ENCODE measurements at regions not wholly inside any gene's neighbourhood (a gene's known extent, or its start where the extent isn't known, plus 50 kb on each side); places are given as distances from the start of the nearest gene placed in this dataset.

DNA sequence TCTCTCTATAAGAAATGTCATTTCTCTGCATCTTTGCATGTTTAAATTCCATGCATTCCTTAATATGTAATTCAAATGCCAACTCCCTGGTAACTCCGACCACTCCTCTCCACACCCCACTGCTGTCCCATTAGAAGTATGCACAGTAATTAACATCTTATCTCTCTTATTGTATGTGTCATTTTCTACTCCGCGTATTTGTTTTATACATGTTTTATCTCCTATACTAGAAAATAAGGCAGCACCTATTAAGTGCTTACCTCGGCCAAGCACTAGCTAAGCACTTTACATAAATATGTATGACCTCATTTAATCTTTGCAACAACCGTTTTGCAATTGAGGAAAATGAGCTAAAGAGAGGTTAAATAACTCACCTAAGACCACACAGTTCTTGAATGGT lies 469.8 kb downstream of the BCAT1 start:
- CTCF ChIA-PET, result no interaction called here
- Mint-ChIP-seq H3K27me3 (ENCODE audit: unreplicated experiment) (no peaks in the 10 kb centered on the region), H3K36me3 (ENCODE audit: insufficient read depth, unreplicated experiment) (no peaks in the 10 kb centered on the region), H3K4me3 (ENCODE audit: low read depth, unreplicated experiment) (no peak overlapping the region), H3K4me1 (ENCODE audit: low read depth, unreplicated experiment) (peaks cover 12% of the 10 kb centered on the region), H3K9me3 (ENCODE audit: low read depth, unreplicated experiment) (no peaks in the 10 kb centered on the region), H3K27ac (ENCODE audit: unreplicated experiment) (no peak overlapping the region)
- no TSS peak for BruUV-seq (replicated peaks)
- DNase-seq, result no peak
- intact Hi-C loops (cut with micrococcal nuclease; ENCODE audit: unreplicated experiment), result no loop called here
- TF ChIP-seq, protein P1, sequence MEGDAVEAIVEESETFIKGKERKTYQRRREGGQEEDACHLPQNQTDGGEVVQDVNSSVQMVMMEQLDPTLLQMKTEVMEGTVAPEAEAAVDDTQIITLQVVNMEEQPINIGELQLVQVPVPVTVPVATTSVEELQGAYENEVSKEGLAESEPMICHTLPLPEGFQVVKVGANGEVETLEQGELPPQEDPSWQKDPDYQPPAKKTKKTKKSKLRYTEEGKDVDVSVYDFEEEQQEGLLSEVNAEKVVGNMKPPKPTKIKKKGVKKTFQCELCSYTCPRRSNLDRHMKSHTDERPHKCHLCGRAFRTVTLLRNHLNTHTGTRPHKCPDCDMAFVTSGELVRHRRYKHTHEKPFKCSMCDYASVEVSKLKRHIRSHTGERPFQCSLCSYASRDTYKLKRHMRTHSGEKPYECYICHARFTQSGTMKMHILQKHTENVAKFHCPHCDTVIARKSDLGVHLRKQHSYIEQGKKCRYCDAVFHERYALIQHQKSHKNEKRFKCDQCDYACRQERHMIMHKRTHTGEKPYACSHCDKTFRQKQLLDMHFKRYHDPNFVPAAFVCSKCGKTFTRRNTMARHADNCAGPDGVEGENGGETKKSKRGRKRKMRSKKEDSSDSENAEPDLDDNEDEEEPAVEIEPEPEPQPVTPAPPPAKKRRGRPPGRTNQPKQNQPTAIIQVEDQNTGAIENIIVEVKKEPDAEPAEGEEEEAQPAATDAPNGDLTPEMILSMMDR (IDR thresholded peaks at IDR 0.05; ENCODE audit: unreplicated experiment), result no peak

DNA sequence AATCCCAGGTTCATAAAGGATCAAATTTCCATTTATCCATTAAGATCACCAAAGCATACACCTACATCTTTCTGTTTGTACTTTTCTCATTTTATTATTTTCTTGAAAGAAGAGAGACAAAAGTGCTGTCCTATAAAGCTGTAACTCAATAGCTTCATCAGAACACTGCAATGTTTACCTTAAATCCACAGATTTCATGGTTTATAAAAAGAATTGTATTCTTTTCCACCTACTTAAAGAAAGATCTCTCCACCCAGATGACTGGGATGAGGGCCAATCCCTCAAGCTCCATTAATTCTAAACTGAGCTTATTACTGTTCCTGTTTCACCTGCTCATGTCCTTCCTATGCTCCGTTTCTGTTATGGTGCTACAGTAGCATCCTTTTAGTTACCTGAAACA lies 470.6 kb downstream of the BCAT1 start:
- BruUV-seq (replicated peaks), result no TSS peak
- Mint-ChIP-seq H3K27me3 (ENCODE audit: unreplicated experiment) (no peaks in the 10 kb centered on the region), H3K4me1 (ENCODE audit: low read depth, unreplicated experiment) (peaks cover 12% of the 10 kb centered on the region), H3K36me3 (ENCODE audit: insufficient read depth, unreplicated experiment) (no peaks in the 10 kb centered on the region), H3K27ac (ENCODE audit: unreplicated experiment) (no peak overlapping the region), H3K4me3 (ENCODE audit: low read depth, unreplicated experiment) (no peak overlapping the region), H3K9me3 (ENCODE audit: low read depth, unreplicated experiment) (no peaks in the 10 kb centered on the region)
- TF ChIP-seq, protein P1 (IDR thresholded peaks at IDR 0.05; ENCODE audit: unreplicated experiment), result no peak
- CTCF ChIA-PET, result no interaction called here
- DNase-seq, result no peak
- intact Hi-C loops (cut with micrococcal nuclease; ENCODE audit: unreplicated experiment), result no loop called here

DNA sequence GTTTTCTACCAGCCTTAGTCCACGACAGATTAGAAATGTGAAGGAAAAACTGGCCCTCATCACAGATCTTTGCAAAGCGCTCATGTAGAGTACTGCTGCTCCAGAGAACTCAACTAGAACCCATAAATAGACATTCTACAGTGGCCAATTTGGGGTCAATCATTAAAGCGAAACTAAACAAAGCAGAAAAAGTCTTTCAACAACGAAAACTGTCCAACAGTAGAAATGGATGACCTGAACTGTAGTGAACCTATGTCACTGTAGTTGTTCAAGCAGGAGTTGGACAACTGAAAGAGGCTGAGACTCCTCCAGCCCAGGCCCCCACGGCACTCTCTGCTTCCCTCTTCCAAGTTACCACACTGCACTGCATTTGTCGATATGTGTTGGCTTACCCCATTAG lies 472.6 kb downstream of the BCAT1 start:
- CTCF ChIA-PET, result no interaction called here
- TF ChIP-seq, protein P1 (IDR thresholded peaks at IDR 0.05; ENCODE audit: unreplicated experiment), result no peak
- no TSS peak for BruUV-seq (replicated peaks)
- H3K4me3 Mint-ChIP-seq (ENCODE audit: low read depth, unreplicated experiment), result no peak overlapping the region
- no peak overlapping the region for H3K27ac Mint-ChIP-seq (ENCODE audit: unreplicated experiment)
- no peaks in the 10 kb centered on the region for H3K36me3 Mint-ChIP-seq (ENCODE audit: insufficient read depth, unreplicated experiment)
- no peaks in the 10 kb centered on the region for H3K27me3 Mint-ChIP-seq (ENCODE audit: unreplicated experiment)
- intact Hi-C loops (cut with micrococcal nuclease; ENCODE audit: unreplicated experiment), result no loop called here
- H3K4me1 Mint-ChIP-seq (ENCODE audit: low read depth, unreplicated experiment), result peaks cover 12% of the 10 kb centered on the region
- no peak for DNase-seq
- no peaks in the 10 kb centered on the region for H3K9me3 Mint-ChIP-seq (ENCODE audit: low read depth, unreplicated experiment)

DNA sequence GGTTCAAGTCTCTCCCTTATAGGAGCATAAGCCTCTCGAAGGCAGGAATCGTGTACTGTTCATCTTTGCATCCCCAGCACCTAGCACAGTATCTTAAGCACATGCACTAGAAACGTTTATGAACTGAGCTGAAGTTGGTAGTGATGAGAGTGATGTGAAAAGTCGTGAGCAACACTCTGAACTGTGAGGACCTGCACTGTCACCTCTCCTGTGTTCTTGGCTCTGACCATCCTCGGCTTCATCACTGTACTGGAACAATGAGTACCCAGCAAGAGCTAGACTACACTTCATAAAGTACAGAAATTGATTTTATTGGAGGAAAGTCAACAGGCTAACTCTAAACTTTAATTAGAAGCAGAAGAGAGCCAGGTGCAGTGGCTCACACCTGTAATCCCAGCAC lies 473.6 kb downstream of the BCAT1 start:
- H3K36me3 Mint-ChIP-seq (ENCODE audit: insufficient read depth, unreplicated experiment), result no peaks in the 10 kb centered on the region
- TF ChIP-seq, protein P1 (IDR thresholded peaks at IDR 0.05; ENCODE audit: unreplicated experiment), result no peak
- no peak for DNase-seq
- no peak overlapping the region for H3K4me3 Mint-ChIP-seq (ENCODE audit: low read depth, unreplicated experiment)
- H3K27ac Mint-ChIP-seq (ENCODE audit: unreplicated experiment), result no peak overlapping the region
- CTCF ChIA-PET, result no interaction called here
- intact Hi-C loops (cut with micrococcal nuclease; ENCODE audit: unreplicated experiment), result no loop called here
- no peaks in the 10 kb centered on the region for H3K9me3 Mint-ChIP-seq (ENCODE audit: low read depth, unreplicated experiment)
- H3K27me3 Mint-ChIP-seq (ENCODE audit: unreplicated experiment), result no peaks in the 10 kb centered on the region
- H3K4me1 Mint-ChIP-seq (ENCODE audit: low read depth, unreplicated experiment), result peaks cover 12% of the 10 kb centered on the region
- BruUV-seq (replicated peaks), result no TSS peak

DNA sequence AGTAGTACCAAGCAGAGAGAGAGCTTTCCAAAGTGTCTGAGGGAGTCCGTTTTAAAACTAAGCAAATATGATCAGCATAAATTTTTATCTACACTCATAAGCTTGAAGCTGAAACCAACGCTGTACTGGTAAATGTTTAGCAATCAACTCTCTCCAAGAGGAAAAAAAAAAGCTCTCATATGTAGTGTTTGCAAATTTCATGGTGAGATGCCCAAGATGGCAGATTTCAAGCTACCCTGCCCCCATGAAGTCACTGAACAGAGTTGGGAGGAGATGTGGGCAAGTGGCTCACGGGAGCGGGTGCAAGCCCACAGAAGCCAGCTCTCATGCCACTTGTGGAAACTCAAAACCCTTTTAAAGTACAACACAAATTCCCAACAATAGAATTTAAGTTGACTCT lies 475.8 kb downstream of the BCAT1 start:
- Mint-ChIP-seq H3K27ac (ENCODE audit: unreplicated experiment) (no peak overlapping the region), H3K36me3 (ENCODE audit: insufficient read depth, unreplicated experiment) (no peaks in the 10 kb centered on the region), H3K27me3 (ENCODE audit: unreplicated experiment) (no peaks in the 10 kb centered on the region), H3K9me3 (ENCODE audit: low read depth, unreplicated experiment) (no peaks in the 10 kb centered on the region), H3K4me3 (ENCODE audit: low read depth, unreplicated experiment) (no peak overlapping the region), H3K4me1 (ENCODE audit: low read depth, unreplicated experiment) (no peaks in the 10 kb centered on the region)
- TF ChIP-seq, protein P1 (IDR thresholded peaks at IDR 0.05; ENCODE audit: unreplicated experiment), result no peak
- no TSS peak for BruUV-seq (replicated peaks)
- CTCF ChIA-PET, result no interaction called here
- intact Hi-C loops (cut with micrococcal nuclease; ENCODE audit: unreplicated experiment), result no loop called here
- DNase-seq, result no peak

All from Calu3 (cell line).